ENCODE measurements at regions not wholly inside any gene's neighbourhood (a gene's known extent, or its start where the extent isn't known, plus 50 kb on each side); places are given as distances from the start of the nearest gene placed in this dataset.
A peak's percentile ranks its signal among the peaks of the same experiment; 100 is the strongest.

- DNase-seq, result no peak
Measured at GRCh38 chr13:106118996-106119395, 416.5 kb downstream of the EFNB2 start.

DNA sequence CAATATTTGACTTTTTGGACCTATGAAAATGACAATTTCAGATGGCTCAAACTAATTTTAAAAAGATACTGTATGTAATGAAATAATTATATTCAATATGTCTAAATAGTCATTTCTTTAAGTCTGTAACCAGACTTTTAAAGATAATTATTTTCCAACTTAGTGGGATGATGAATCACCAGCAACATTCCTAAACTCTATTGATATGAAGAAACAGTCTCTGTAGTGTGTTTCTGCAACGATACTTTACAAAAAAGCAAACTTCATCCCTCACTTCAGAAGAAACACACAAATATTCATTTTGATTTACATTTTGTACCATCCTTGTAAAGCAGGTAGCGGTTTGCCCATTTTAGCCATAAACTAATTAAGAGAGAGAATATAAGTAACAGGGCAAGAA lies 417.4 kb downstream of the EFNB2 start:
- DNase-seq, result no peak

GRCh38 chr13:106117640-106118039 lies 417.8 kb downstream of the EFNB2 start:
- DNase-seq, result no peak

- DNase-seq, result no peak
Measured at GRCh38 chr13:106117035-106117434, 418.4 kb downstream of the EFNB2 start.

GRCh38 chr13:106115081-106115480 lies 420.4 kb downstream of the EFNB2 start:
- DNase-seq, result no peak

DNA sequence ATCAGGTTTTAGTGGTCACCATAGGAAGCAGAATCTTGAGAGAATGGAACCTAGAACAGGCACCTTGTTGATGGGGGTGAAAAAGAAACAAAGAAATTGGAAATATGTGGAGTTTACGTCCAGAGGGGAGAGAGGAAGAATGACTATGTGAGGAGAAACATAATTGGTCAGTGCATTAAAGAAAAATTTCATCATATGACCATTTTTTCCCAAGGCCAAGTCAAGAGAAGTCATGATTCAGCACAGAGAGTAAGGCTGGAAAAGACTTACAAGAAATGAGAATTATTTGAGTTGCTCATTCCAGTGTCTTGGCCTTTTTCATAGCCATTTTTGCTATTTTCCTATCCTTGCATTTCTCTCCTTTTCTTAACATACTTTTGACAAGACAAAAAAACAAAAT lies 421.7 kb downstream of the EFNB2 start:
- no peak for DNase-seq

GRCh38 chr13:106112191-106112590 lies 423.3 kb downstream of the EFNB2 start:
- DNase-seq, result no peak

- DNase-seq, result no peak
Measured at GRCh38 chr13:106110241-106110855, 425.1 kb downstream of the EFNB2 start.

DNA sequence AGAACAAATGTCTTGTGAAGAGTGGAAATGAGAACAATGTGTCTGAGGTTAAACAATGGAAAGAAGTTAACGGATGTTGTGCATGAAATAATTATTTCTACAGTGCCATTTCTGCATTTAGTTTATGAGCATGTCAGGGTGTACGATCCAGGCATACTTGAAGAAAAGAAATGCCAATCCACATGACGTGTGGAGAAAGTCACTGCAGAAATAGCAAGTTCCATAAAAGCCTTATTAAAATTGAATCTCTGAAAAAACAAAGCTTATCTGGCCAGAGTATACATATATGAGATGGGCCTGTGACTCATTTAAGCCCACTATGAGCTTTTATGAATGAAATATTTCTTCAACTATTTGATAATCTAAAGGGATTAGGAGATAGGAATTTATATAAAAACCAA lies 426.1 kb downstream of the EFNB2 start:
- DNase-seq, result no peak

DNA sequence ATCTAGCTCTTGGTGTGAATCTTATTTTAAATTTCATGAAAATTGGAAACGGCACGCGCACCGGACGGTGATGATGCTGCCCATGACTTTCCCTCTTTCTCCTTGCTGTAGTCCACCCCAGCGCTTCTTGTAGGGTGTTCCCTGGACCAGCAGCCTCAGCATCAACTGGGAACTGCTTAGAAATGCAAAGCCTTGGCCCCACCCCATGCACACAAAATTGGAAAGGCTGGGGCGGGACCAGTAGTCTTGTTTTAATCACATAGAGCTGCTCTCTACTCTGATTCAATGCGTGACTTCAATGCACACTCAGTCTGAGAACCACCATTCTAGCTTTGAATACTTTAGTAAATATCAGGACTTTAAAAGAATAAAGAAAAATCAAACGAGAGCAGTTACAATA lies 427.1 kb downstream of the EFNB2 start:
- no peak for DNase-seq

DNA sequence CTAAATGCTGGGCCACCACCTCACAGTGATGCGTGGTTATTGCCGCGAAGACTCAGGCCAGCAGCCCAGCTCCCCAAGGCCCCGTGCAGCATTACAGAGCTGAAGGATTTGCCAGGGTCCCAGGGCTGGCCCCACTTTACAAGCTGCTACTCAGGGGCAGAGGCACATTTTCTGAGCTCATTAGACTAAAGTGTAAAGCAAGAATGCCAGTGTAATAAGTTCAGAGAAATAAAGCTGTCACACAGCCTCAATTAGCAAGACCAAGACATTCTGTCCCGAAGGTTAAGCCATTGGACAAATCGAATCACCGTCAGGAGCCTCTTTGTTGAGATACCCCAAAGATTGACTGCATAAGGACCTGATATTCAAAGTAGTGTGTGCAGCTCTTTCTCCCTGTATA lies 428.4 kb downstream of the EFNB2 start:
- no peak for DNase-seq

GRCh38 chr13:106105153-106105552 lies 430.3 kb downstream of the EFNB2 start:
- no peak for DNase-seq

- DNase-seq, result no peak
Measured at GRCh38 chr13:106104281-106104901, 431.1 kb downstream of the EFNB2 start.

DNA sequence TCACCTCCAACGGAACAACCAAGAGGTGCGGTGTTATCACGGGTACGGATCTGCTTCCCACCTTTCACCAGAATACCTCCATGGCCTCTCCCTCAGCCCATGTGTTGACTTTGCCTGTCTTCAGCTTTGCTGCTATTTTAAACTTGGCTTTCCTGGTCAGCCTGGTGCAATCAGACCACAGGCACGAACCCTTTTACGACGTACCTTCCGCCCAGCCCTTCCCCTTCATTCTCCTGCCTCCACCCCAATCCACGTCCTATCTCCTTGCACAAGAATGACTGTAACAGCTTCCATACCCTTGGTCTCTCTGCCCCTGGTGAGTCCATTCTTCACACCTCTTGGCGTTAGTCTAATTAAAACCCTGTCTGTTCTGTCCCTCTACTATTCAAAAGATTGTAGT lies 431.7 kb downstream of the EFNB2 start:
- DNase-seq, result no peak

GRCh38 chr13:106102786-106103185 lies 432.7 kb downstream of the EFNB2 start:
- no peak for DNase-seq

GRCh38 chr13:106101201-106101600 lies 434.3 kb downstream of the EFNB2 start:
- no peak for DNase-seq

GRCh38 chr13:106100171-106100919 lies 435.1 kb downstream of the EFNB2 start:
- DNase-seq, result no peak

DNA sequence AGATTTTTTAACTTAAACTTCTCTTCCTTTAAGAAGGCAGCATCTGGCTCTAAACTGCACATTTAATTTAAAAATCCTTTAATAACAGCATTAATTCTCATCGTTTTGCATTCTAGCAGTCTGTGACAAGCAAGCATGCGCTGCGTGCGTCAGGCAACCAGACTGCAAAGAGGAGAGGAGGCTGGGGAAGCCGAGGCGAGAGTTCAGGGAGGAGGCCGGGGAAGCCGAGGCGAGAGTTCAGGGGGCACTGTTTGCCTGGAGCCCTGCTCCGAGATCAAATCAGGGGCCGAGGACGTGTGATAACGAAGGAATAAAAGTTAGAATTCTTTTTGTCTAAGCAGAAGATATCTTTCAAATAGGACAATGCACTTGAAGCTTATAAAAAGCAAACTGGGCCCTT lies 435.7 kb downstream of the EFNB2 start:
- no peak for DNase-seq

- no peak for DNase-seq
Measured at GRCh38 chr13:106098778-106099177, 436.7 kb downstream of the EFNB2 start.

DNA sequence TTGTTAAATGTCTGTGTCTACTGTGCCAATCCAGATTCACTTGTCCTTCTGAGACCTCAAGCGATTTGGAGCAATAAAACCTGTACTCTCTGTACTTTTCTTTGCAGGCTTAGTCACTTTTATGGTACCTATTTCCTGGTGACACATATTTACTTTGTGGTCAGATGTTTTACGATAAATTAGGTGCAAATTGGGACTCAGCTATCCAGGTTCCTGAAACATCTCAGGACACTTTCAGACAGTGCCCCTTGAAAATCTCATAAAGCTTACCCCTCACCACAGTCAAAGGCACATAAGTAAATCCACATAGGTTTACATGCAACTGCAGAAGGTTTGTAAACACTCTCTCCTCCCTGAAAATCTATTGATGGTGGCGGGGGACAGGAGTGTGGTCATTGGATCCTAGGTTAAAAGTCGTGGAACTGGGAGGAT lies 438.8 kb downstream of the EFNB2 start:
- DNase-seq, result no peak

DNA sequence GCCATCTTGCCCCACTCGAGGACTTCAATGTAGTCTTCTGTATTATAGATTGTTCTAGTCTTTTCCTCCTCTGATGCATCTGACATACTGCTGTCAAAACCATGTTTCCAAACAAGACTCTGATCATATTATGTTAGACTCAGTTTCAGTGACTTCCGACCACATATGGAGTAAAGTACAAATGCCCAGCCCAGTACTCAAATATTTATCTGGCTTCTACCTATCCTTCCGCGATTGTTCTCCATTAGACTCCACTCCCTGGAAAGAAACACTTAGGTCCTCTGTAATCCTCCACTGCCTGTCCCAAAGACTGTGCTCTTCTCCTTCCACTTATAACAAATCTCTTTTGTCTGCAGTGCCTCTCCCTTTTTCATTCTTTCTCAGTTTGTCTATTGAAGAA lies 439.5 kb downstream of the EFNB2 start:
- DNase-seq, result no peak

DNA sequence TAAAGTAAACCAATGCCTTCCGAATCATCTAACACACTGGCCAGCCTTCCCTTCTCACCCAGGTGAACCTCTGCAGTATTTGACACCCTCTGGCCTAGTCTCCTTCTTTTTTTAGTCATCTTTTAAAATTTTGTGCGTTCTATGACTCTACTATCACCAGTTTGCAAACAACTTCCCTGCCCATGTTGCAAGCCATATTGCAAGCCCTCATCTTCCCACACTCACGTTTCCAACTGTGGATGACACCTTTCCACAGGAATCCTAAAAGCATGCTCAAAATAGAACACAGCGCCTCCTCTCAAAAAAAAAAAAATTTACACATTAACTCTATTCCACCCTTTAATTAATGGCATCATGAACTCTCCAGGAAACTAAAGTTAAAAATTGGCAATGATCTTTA lies 440.1 kb downstream of the EFNB2 start:
- DNase-seq, result no peak

DNA sequence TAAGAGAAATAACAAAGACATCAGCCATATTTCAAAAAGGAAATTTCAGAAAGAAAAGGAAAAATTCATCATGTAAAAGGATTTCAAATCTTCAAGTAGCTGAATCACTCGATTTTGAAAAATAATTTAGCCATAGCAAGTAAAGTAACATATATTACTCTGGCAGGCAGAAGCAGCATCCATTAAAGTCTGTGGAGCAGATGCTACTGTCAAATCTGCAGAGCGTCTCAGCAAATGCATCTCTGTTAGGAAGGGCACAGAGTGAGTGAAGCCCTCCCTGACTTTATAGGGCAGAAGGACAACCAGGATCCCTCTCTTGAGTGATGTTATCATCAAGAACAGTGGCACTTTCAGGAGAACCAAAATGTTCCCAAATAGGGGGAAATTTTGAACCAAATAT lies 445.5 kb downstream of the EFNB2 start:
- DNase-seq, result peak in 1 of 14 donors; percentile 29
